ENCODE measurements at regions not wholly inside any gene's neighbourhood (a gene's known extent, or its start where the extent isn't known, plus 50 kb on each side); places are given as distances from the start of the nearest gene placed in this dataset.

DNA sequence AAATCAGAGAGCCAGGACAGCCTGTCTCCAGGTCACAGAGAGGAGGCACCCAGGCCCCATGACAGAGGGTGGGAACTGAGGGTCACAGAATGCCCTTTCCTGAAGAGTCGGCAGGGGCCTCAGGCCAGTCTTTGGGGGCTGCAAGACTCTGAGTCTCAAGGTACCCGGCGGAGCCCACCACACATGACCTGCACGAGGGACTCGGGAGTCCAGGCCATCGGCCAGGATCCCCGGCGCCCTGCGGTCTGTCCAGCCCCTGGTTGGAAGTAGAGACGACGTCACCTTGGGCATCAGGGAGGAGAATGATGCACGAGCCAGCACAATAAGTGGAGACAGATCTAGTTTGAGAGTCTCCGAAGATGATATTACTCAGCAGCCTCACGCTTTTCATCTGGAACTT is 234.7 kb upstream of the SDK2 start:
- TF ChIP-seq, protein P1, sequence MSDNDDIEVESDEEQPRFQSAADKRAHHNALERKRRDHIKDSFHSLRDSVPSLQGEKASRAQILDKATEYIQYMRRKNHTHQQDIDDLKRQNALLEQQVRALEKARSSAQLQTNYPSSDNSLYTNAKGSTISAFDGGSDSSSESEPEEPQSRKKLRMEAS (IDR thresholded peaks at IDR 0.05; ENCODE audit: low read depth, low read length): no peak
- TF ChIP-seq CTCF (IDR thresholded peaks at IDR 0.05; ENCODE audit: low read depth, low read length) (no peak), POLR2A (IDR thresholded peaks at IDR 0.05; ENCODE audit: extremely low read depth, insufficient read length) (no peak)
